ENCODE measurements at regions not wholly inside any gene's neighbourhood (a gene's known extent, or its start where the extent isn't known, plus 50 kb on each side); places are given as distances from the start of the nearest gene placed in this dataset.

- intact Hi-C loops (cut with DNase I): loop anchor here in 1 of 10 donors (5.0 kb wide), 1 partner anchor 91 kb away; no protein-coding TSS in a partner anchor
Observed at GRCh38 chr9:97803167-97804058, 49.6 kb upstream of the FOXE1 start.

More at GRCh38 chr9:97803167-97804058, 49.6 kb upstream of the FOXE1 start:
- peaks cover 0 to 11% (median 5%) of the 10 kb centered on the region in 12 donors for H3K4me1 ChIP-seq
- 2% methylated on average over 30 to 75 of the region's 75 CpGs for WGBS, 4 donors
- H3K27ac ChIP-seq: no peak overlapping the region
- ATAC-seq (peak; percentile 42 to 98 (median 92)), DNase-seq (peak; percentile 26 to 85 (median 63))
- peaks cover 5 to 72% (median 25%) of the 10 kb centered on the region in 9 donors for H3K27me3 ChIP-seq
- no peak for TF ChIP-seq CTCF (IDR thresholded peaks at IDR 0.05)
- H3K9me3 ChIP-seq: no peaks in the 10 kb centered on the region
- no peaks in the 10 kb centered on the region for H3K36me3 ChIP-seq
- H3K4me3 ChIP-seq: peak overlapping the region; percentile 26 to 59 (median 42)

Measured in heart left ventricle (tissue), 16 donors.